SK-N-SH (cell line): ENCODE measurements at regions not wholly inside any gene's neighbourhood (a gene's known extent, or its start where the extent isn't known, plus 50 kb on each side); places are given as distances from the start of the nearest gene placed in this dataset.

ENCODE experiments used
- CTCF ChIP-seq: fragments of 200-600 bp; sonication (generic); IDR thresholded peaks from 2 replicates; pipeline ENCODE4 v1.6.1; 2017; ENCODE audit warnings: antibody characterized with exemption, mild to moderate bottlenecking, moderate library complexity
- MAX ChIP-seq: IDR thresholded peaks from 2 replicates; pipeline ENCODE4 v1.4.0; 2012; ENCODE audit warnings: low read depth
- TAF1 ChIP-seq: IDR thresholded peaks from 2 replicates; pipeline ENCODE4 v1.6.1; 2012; ENCODE audit warnings: low read depth, mild to moderate bottlenecking, low read length, moderate library complexity, borderline replicate concordance
- YY1 ChIP-seq: IDR thresholded peaks from 2 replicates; pipeline ENCODE4 v1.4.0; 2012; ENCODE audit warnings: low read depth, mild to moderate bottlenecking

GRCh38 chr4:160808174-160808573, 1355.6 kb downstream of the FSTL5 start:
- TF ChIP-seq CTCF, result no peak
- no peak for TF ChIP-seq MAX
- no peak for TF ChIP-seq TAF1
- TF ChIP-seq YY1, result no peak
